GM23338 (cell line): ENCODE measurements at regions not wholly inside any gene's neighbourhood (a gene's known extent, or its start where the extent isn't known, plus 50 kb on each side); places are given as distances from the start of the nearest gene placed in this dataset.

ENCODE experiments used
- ATAC-seq: fragments of 200-7000 bp; cut with Tn5 transposase; 3 replicates; pipeline ENCODE4 v1.9.1; 2020
- DNase-seq: peaks from one replicate; pipeline ENCODE4 v3.0.0-alpha.2; 2015; ENCODE audit warnings: low spot score
- H2AFZ ChIP-seq: fragments of 200-600 bp; sonication (generic); 2 replicates; pipeline ENCODE4 v1.8.0; 2016; ENCODE audit warnings: antibody characterized with exemption, mild to moderate bottlenecking, moderate library complexity
- H3F3A ChIP-seq: fragments of 200-600 bp; sonication (generic); replicated peaks from 2 replicates; pipeline ENCODE4 v1.8.0; 2017; ENCODE audit warnings: antibody characterized with exemption, mixed run types, low read depth
- H3K27ac ChIP-seq: fragments of 200-600 bp; sonication (generic); 2 replicates; pipeline ENCODE4 v1.6.1; 2016; ENCODE audit warnings: low read depth
- H3K27me3 ChIP-seq: fragments of 200-600 bp; sonication (generic); 2 replicates; pipeline ENCODE4 v1.8.0; 2016; ENCODE audit warnings: mild to moderate bottlenecking, mixed run types, moderate library complexity; ENCODE audit not compliant: insufficient read depth
- H3K36me3 ChIP-seq: fragments of 200-600 bp; sonication (generic); 2 replicates; pipeline ENCODE4 v1.8.0; 2016; ENCODE audit warnings: mild to moderate bottlenecking; ENCODE audit not compliant: insufficient read depth
- H3K4me1 ChIP-seq: fragments of 200-600 bp; sonication (generic); 2 replicates; pipeline ENCODE4 v1.8.0; 2016; ENCODE audit warnings: mild to moderate bottlenecking, moderate library complexity; ENCODE audit not compliant: insufficient read depth
- H3K4me2 ChIP-seq: fragments of 200-600 bp; sonication (generic); 2 replicates; pipeline ENCODE4 v1.7.1; 2017; ENCODE audit warnings: mixed run types
- H3K4me3 ChIP-seq: fragments of 200-600 bp; sonication (generic); 2 replicates; pipeline ENCODE4 v1.6.1; 2016; ENCODE audit warnings: mixed run types
- H3K79me2 ChIP-seq: fragments of 200-600 bp; sonication (generic); replicated peaks from 2 replicates; pipeline ENCODE4 v1.8.0; 2017; ENCODE audit warnings: mild to moderate bottlenecking; ENCODE audit not compliant: insufficient read depth
- H3K9me2 ChIP-seq: fragments of 200-600 bp; sonication (generic); 2 replicates; pipeline ENCODE4 v1.8.0; 2017; ENCODE audit not compliant: insufficient read depth
- H4K20me1 ChIP-seq: fragments of 200-600 bp; sonication (generic); replicated peaks from 2 replicates; pipeline ENCODE4 v1.8.0; 2017; ENCODE audit warnings: mild to moderate bottlenecking; ENCODE audit not compliant: insufficient read depth
- H3K27ac Mint-ChIP-seq: 2 replicates; pipeline ENCODE4 v1.8.0; 2020; ENCODE audit warnings: inconsistent platforms, mild to moderate bottlenecking, moderate library complexity, mixed read lengths
- H3K27me3 Mint-ChIP-seq: 3 replicates; pipeline ENCODE4 v1.8.0; 2022; ENCODE audit warnings: low read depth, mild to moderate bottlenecking, moderate library complexity, mixed read lengths, inconsistent platforms; ENCODE audit not compliant: insufficient read depth, poor library complexity
- H3K36me3 Mint-ChIP-seq: 3 replicates; pipeline ENCODE4 v1.8.0; 2021; ENCODE audit warnings: low read depth, mild to moderate bottlenecking, inconsistent platforms, moderate library complexity, mixed read lengths
- H3K4me1 Mint-ChIP-seq: 3 replicates; pipeline ENCODE4 v1.8.0; 2020; ENCODE audit warnings: mild to moderate bottlenecking, inconsistent platforms, mixed read lengths
- H3K4me3 Mint-ChIP-seq: 3 replicates; pipeline ENCODE4 v1.8.0; 2021; ENCODE audit warnings: moderate library complexity, mild to moderate bottlenecking, inconsistent platforms, mixed read lengths
- H3K9me3 Mint-ChIP-seq: 3 replicates; pipeline ENCODE4 v1.8.0; 2020; ENCODE audit warnings: moderate library complexity, mild to moderate bottlenecking, inconsistent platforms, mixed read lengths
- CREB1 ChIP-seq: fragments of 250-450 bp; sonication (Bioruptor Pico); IDR thresholded peaks from 2 replicates; pipeline ENCODE4 v1.5.0; 2020; ENCODE audit warnings: low read depth, mild to moderate bottlenecking, moderate library complexity
- CTCF ChIP-seq, 2 experiments: fragments of 200-600 bp in 1 of 2; sonication (generic) in 1 of 2; conservative IDR thresholded peaks; 2 replicates each; pipeline versions ENCODE4 v1.5.1 to v1.6.1; 2016 to 2017; ENCODE audit warnings: antibody characterized with exemption in 2 of 2, low read depth in 2 of 2, mild to moderate bottlenecking in 2 of 2, moderate library complexity in 1 of 2
- ETS1 ChIP-seq: IDR thresholded peaks from 2 replicates; pipeline ENCODE4 v1.6.1; 2016; ENCODE audit warnings: antibody characterized with exemption
- EZH2 ChIP-seq: fragments of 200-600 bp; sonication (generic); IDR thresholded peaks from one replicate; pipeline ENCODE4 v1.8.0; 2017; ENCODE audit warnings: antibody characterized with exemption, mild to moderate bottlenecking, low read depth; ENCODE audit not compliant: unreplicated experiment
- EZH2phosphoT487 ChIP-seq: fragments of 200-600 bp; sonication (generic); IDR thresholded peaks from one replicate; pipeline ENCODE4 v1.8.1; 2018; ENCODE audit warnings: antibody characterized with exemption; ENCODE audit not compliant: unreplicated experiment
- JUNB ChIP-seq: IDR thresholded peaks from one replicate; pipeline ENCODE4 v1.6.1; 2016; ENCODE audit warnings: antibody characterized with exemption; ENCODE audit not compliant: unreplicated experiment
- NANOG ChIP-seq: IDR thresholded peaks from 2 replicates; pipeline ENCODE4 v1.6.1; 2016; ENCODE audit warnings: antibody characterized with exemption, borderline replicate concordance
- POLR2AphosphoS5 ChIP-seq: IDR thresholded peaks from 2 replicates; pipeline ENCODE4 v1.6.1; 2016; ENCODE audit warnings: antibody characterized with exemption, low read depth
- REST ChIP-seq: IDR thresholded peaks from one replicate; pipeline ENCODE4 v1.6.1; 2018; ENCODE audit warnings: antibody characterized with exemption; ENCODE audit not compliant: unreplicated experiment
- STAT1 ChIP-seq: IDR thresholded peaks from one replicate; pipeline ENCODE4 v1.6.1; 2016; ENCODE audit warnings: antibody characterized with exemption; ENCODE audit not compliant: unreplicated experiment
- ZNF114 ChIP-seq: fragments of 250-450 bp; sonication (Bioruptor Pico); IDR thresholded peaks from 2 replicates; pipeline ENCODE4 v1.5.0; 2020; ENCODE audit warnings: mild to moderate bottlenecking, moderate library complexity
- ZNF331 ChIP-seq: fragments of 250-450 bp; sonication (Bioruptor Pico); IDR thresholded peaks from 2 replicates; pipeline ENCODE4 v1.5.0; 2020; ENCODE audit warnings: low read depth, mild to moderate bottlenecking, moderate library complexity
- ZNF462 ChIP-seq: fragments of 250-450 bp; sonication (Bioruptor Pico); IDR thresholded peaks from 2 replicates; pipeline ENCODE4 v1.5.0; 2020; ENCODE audit warnings: mild to moderate bottlenecking, moderate library complexity

GRCh38 chr16:87098976-87099720 lies 218.0 kb downstream of the C16orf95 start:
- H3K4me1 ChIP-seq, result 0 out of 2 replicates have a peak, but pooled peaks cover 9% of the 10 kb centered on the region
- Mint-ChIP-seq H3K4me3 (no peak overlapping the region), H3K36me3 (no peaks in the 10 kb centered on the region), H3K4me1 (peaks cover 25% of the 10 kb centered on the region), H3K27ac (no peak overlapping the region), H3K9me3 (no peaks in the 10 kb centered on the region), H3K27me3 (peaks cover 8% of the 10 kb centered on the region)
- DNase-seq (no peak), ATAC-seq (peak; percentile 46)
- no peaks in the 10 kb centered on the region for H3K36me3 ChIP-seq
- no peak overlapping the region for H3K4me2 ChIP-seq
- H4K20me1 ChIP-seq, result no peaks in the 10 kb centered on the region
- no peak overlapping the region for H3K4me3 ChIP-seq
- no peak for TF ChIP-seq ZNF331 (CRISPR knock-in tag)
- TF ChIP-seq EZH2phosphoT487, result no peak
- no peak for TF ChIP-seq CREB1
- TF ChIP-seq ZNF114 (CRISPR knock-in tag), result no peak
- no peak for TF ChIP-seq ETS1
- TF ChIP-seq REST, result no peak
- TF ChIP-seq STAT1, result no peak
- no peak for TF ChIP-seq CTCF (conservative IDR thresholded peaks at IDR 0.05; ENCODE audit: low read depth in 2 of 2)
- TF ChIP-seq ZNF462 (CRISPR knock-in tag), result no peak
- no peak for TF ChIP-seq EZH2
- no peak for TF ChIP-seq NANOG
- TF ChIP-seq JUNB, result no peak
- no peak for TF ChIP-seq POLR2AphosphoS5
- peak overlapping the region; percentile 47; the same call in 1 of the 2 replicates for H2AFZ ChIP-seq
- H3K9me2 ChIP-seq, result no peaks in the 10 kb centered on the region
- no peaks in the 10 kb centered on the region for H3K79me2 ChIP-seq
- no peaks in the 10 kb centered on the region for H3F3A ChIP-seq
- no peaks in the 10 kb centered on the region for H3K27me3 ChIP-seq
- H3K27ac ChIP-seq, result no peak overlapping the region
